ENCODE measurements at regions not wholly inside any gene's neighbourhood (a gene's known extent, or its start where the extent isn't known, plus 50 kb on each side); places are given as distances from the start of the nearest gene placed in this dataset.
"Not testable (repeated sequence)": the region's sequence is repeated elsewhere in the genome, so short reads cannot be mapped to it uniquely, and the experiment has no call there.

DNA sequence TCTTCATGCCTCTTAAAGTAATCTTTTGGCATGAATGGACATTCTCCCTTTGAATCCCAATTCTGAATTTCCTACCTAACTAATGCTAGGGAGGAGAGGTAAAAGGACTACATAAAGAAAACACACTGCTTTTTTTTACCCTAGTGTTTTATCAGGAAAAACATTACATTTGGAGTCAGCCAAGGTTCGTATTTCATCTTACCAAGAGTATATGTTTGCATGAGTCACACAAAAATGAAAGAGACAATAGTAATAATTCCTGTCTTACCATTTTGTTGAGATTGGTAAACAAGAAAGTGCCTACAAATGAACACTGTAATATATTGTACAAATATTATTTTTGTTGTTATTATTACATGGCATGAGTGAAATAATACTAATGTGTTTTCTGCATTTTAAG is 112.9 kb upstream of the WARS2 start:
- DNase-seq (ENCODE audit: low read depth), result no peak

- no peak for DNase-seq (ENCODE audit: low read depth)
Measured at GRCh38 chr1:119254067-119254720, 113.7 kb upstream of the WARS2 start.

- not testable (repeated sequence) for DNase-seq (ENCODE audit: low read depth)
Measured at GRCh38 chr1:119256089-119256488, 112.5 kb upstream of the HAO2 start.

GRCh38 chr1:119260506-119260905 is 108.1 kb upstream of the HAO2 start:
- no peak for DNase-seq (ENCODE audit: low read depth)

DNA sequence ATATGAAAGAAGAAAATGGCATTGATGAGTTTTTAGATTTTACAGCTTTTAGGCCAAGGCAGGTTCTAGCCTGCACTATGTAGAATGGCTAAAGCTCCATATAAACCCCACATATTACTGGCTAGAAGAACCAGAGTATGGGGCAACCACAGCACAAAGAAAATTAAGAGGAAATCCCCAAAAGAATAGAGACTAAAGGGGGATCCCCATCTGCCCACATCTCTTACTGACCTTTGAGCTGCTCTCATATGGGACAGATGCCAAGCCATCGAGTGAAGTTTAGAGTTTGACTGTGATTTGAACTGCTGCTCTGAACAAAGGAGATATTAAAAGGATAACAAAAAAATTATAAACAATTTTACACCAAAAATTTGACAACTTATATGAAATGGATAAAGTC is 102.2 kb upstream of the HAO2 start:
- no peak for DNase-seq (ENCODE audit: low read depth)

DNA sequence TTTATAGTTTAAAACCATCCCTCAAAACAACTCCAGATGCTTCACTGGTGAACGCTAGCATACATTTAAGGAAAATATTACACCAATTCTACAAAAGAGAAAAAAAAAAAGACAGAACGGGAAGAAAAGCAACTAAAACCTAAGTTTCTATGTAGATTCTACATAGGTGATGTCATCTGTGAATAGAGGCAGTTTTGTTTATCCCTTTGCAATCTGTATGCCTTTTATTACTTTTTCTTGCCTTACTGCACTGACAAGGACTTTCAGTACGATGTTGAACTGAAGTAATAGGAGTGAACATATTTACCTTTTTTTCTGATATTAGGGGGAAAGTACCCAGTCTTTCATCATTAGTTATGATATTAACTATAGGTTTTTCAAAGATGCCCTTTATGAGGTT is 101.7 kb upstream of the HAO2 start:
- no peak for DNase-seq (ENCODE audit: low read depth)

DNA sequence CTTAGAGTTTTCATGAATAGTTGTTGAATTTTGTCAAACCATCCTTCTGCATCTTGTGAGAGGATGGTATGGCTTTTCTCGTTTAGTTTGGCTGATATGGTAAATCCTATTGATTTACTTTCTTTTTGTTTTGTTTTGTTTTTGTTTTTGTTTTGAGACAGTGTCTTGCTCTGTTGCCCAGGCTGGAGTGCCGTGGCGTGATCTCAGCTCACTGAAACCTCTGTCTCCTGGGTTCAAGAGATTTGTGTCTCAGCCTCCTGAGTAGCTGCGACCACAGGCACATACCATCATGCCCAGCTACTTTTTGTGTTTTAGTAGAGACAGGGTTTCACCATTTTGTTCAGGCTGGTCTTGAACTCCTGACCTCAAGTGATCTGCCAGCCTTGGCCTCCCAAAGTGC is 101.3 kb upstream of the HAO2 start:
- DNase-seq (ENCODE audit: low read depth), result not testable (repeated sequence)

DNA sequence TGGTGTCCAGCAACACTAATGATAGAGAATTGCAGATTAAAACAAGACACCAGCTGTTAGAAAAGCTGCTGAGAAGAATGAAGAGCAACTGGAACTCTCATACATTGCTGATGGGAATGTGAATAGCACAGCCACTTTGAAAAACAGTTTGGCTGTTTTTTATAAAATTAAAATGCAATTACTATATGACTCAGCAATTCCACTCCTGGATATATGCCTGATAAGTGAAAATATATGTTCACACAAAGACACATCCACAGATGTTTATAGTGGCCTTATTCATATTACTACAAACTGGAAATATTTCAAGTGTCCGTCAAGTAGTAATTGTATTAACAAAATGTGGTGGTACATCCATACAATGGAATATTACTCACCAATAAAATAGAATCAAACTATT is 99.7 kb upstream of the HAO2 start:
- DNase-seq (ENCODE audit: low read depth), result no peak

DNA sequence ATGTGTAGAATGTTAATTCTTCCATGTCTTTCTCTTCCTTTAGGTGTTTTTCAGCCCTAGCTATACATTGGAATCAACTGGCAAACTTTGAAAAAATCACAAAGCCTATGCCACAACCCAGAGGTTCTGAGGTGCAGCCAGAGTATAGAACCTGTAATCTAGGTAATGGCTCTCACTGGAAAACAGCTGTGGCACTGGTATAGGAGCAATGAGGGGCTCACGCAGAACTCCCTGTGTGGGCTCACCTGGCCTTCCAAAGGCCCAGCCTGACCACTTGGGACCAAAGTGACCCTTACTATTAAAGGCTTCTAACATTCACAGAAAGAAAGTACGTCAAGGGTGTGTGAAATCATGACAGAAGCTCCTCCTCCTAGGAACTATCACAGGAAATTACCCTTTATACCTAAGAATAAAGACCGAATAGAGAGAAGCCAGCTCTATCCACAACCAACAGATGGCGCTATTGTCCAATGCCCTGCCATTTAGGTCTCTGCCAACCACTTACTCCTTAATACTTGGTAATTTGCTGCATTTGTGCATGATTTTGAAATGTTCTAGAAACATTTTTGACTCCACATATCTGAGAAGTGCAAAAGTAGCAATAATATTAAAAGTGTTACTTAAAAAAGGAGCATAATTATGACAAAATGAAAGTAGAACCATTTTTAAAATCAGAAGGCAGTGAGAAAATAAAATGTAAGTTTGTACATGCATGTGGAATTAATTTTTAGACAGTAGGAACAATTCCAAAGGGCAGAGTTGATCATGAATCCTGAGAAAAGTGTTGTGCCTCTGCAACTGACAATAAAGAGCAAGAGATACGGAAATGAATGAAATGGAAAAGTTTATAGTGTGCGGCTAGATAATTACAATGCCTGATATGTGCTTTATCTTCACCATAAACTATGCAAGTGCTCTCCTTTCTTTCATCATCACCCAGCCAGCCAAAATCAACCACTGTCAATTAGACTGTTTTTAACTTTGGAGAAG is 93.1 kb upstream of the HAO2 start:
- no peak for DNase-seq (ENCODE audit: low read depth)

DNA sequence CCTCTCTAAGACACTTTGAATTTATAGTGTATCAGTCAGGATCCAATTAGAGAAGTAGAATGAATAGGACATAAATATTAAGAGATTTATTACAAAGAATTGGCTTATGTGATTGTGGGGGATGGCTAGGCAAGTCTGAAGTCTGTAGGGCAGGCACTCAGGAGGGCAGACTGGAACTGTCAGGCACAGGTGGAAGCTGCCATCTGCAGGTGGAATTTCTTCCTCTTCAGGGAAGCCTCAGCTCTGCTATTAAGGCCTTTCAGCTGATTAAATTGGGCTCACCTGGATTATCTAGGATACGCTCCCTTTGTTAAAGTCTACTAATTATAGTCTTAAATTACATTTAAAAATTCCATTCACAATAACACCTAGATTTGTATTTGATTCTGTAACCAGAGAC is 92.0 kb upstream of the HAO2 start:
- no peak for DNase-seq (ENCODE audit: low read depth)

- peak; percentile 75 for DNase-seq (ENCODE audit: low read depth)
Measured at GRCh38 chr1:119279456-119280381, 88.9 kb upstream of the HAO2 start.

GRCh38 chr1:119285482-119285881 is 83.1 kb upstream of the HAO2 start:
- DNase-seq (ENCODE audit: low read depth), result peak; percentile 70

- DNase-seq (ENCODE audit: low read depth), result no peak
Measured at GRCh38 chr1:119286587-119287181, 81.9 kb upstream of the HAO2 start.

DNA sequence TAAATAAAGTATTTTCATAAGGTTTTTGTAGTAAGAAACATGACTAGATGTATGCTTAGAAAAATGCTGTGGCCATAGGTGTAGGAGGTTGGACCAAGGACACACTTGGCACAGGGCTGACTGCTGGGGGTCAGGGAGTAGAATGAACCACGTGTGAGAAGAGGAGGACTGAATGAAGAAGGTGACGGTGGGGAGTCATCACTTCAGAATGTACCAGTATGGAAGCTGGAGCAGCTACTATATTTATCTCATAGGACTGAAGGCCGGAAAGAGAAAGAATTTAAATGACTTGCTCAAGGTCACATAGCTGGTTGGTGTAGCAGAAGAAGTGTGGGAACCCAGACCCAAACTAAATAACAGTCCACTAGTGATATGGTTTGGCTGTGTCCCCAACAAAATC is 79.8 kb upstream of the HAO2 start:
- DNase-seq (ENCODE audit: low read depth), result no peak

DNA sequence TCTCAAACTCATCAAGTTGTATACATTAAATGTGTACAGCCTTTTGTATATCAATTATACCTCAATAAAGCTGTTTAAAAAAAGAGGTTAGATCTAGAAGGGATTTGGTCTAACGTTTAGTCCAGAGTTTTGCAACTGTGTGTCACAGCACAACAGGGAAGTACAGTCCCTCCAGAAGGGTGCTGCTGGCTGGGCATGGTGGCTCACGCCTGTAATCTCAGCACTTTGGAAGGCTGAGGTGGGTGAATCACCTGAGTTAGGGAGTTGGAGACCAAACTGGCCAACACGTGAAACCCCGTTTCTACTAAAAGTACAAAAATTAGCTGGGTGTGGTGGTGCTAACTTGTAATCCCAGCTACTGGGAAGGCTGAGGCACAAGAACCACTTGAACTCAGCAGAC is 78.3 kb upstream of the HAO2 start:
- no peak for DNase-seq (ENCODE audit: low read depth)

GRCh38 chr1:119291611-119292206 is 76.9 kb upstream of the HAO2 start:
- DNase-seq (ENCODE audit: low read depth), result no peak

DNA sequence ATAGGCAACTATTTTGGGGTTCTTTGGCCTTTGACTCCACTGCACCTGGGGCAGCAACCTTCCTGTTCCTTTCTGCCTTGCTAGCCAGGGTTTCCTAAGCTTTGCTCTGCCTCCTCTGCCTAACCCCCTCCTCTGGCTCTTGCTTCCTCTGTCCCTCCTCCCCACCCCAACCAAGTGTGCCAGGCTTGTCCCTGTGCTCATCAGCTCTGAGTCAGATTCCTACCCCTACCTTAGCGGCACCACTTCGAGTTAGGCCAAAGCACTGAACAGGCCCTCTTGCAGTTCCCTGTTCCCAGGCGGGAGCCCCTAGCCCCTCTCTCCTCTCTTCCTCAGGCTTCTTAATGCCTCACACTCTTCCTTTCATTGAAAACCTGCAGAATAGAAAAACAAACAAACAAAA is 74.8 kb upstream of the HAO2 start:
- DNase-seq (ENCODE audit: low read depth), result no peak

DNA sequence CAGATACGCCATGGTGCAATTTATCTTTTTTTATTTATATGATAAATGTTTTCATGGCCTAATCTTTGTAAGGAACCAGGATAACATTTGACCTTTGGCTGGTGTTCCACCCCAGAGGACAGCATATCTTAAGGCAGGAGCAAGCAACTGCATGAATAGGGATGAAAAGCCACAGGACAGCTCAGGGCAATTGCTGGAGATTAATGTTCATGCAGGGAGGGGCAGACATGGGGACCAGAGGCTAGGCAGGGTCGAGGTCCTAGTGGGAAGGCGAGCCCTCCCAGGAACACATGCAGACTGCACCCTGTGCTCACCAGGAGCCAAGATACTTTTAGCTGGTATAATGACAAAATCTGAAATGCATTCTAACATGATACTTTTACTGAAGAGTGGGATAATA is 74.4 kb upstream of the HAO2 start:
- no peak for DNase-seq (ENCODE audit: low read depth)

DNA sequence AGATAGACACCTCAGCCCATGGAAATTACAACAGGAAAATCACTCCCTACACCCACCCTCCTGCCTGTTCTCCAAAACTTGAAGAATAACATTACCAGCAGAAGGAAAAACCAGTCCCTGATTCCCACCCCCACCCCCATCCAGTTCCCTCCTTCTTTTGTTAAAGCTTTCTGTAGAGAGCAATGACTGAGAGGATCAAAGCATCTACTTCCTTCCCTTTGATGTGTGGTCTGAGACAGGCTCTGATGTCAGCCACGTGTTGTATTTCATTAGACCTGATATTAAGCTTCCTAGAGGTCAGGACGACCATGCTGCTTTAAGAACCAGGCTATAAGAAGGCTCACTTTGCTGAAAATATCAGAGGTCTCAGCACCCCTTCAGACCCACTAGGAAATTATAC is 73.9 kb upstream of the HAO2 start:
- DNase-seq (ENCODE audit: low read depth), result no peak

DNA sequence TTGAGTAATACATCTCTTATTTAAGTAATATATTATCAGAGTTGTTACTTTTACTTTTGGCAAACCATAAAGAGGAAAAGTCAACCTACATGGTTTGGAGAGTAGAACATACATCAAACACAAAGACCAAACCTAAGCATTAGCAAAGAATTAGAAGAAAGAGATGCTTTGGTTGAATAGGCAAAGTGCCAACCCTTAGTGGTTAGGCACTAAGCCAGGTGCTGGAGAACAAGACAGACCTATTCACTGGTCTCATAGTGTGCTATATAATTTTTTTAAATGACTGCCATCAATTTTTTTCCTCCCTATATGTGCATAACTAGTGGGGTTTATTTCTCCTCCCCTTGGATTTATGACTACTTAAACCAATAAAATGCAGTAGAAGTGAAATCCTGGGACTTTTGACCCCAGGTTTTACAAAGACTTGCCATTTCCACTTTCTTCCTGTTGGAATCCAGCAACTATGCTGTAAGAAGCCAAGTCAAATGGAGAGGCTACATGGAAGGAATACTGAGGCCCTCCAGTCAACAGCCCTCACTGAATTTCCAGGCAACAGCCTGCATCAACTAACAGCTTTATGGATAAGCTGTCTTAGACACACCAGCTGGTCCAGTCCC is 69.8 kb upstream of the HAO2 start:
- DNase-seq (ENCODE audit: low read depth), result no peak

DNA sequence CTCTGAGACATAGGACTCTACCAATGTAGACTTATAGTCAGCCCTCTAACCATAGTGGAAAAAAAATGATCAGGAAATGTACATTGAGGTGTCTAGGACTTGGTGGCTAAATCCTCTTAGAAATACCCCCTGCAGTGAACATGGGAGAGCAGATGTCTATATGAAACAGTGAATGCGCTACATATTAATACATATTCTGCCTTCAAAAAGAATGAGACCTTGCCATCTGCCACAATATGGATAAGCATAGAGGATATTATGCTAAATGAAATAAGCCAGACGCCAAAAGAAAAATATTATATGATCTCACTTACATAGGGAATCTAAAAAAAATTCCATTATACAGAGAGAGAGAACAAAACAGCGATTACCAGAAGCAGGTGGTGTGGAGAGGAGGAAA is 66.6 kb upstream of the HAO2 start:
- DNase-seq (ENCODE audit: low read depth), result no peak

Data from GM04503 (cell line).